PC-9 (cell line): ENCODE measurements at regions not wholly inside any gene's neighbourhood (a gene's known extent, or its start where the extent isn't known, plus 50 kb on each side); places are given as distances from the start of the nearest gene placed in this dataset.

Experiments used
- EZH2 ChIP-seq: fragments of 200-600 bp; sonication (generic); IDR thresholded peaks from 2 replicates; pipeline ENCODE4 v1.8.0; 2017; ENCODE audit warnings: antibody characterized with exemption, low read depth
- TF ChIP-seq, protein P1 (sequence below): fragments of 200-600 bp; sonication (generic); conservative IDR thresholded peaks from 2 replicates; pipeline ENCODE4 v1.6.1; 2017; ENCODE audit warnings: mixed run types, antibody characterized with exemption, mild to moderate bottlenecking, moderate library complexity

DNA sequence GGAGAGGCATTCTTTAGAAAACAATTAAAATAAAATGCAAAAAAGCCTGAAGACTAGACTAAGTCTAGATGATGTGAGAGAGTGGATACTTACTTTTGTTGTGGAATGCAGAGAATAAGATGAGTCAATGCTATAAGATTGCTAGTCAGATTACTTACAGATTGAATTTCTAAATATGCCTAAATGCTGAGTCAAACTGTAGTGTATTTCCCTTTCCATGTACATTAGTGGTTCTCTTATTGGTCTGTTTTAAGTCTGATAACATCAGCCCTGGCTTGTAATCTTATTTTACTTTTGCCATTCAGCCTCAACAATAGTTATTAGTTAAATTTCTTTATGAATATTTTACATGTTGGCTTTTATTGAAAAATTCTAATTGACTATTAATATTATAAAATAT is 702.7 kb downstream of the SOCS6 start:
- TF ChIP-seq, protein P1, sequence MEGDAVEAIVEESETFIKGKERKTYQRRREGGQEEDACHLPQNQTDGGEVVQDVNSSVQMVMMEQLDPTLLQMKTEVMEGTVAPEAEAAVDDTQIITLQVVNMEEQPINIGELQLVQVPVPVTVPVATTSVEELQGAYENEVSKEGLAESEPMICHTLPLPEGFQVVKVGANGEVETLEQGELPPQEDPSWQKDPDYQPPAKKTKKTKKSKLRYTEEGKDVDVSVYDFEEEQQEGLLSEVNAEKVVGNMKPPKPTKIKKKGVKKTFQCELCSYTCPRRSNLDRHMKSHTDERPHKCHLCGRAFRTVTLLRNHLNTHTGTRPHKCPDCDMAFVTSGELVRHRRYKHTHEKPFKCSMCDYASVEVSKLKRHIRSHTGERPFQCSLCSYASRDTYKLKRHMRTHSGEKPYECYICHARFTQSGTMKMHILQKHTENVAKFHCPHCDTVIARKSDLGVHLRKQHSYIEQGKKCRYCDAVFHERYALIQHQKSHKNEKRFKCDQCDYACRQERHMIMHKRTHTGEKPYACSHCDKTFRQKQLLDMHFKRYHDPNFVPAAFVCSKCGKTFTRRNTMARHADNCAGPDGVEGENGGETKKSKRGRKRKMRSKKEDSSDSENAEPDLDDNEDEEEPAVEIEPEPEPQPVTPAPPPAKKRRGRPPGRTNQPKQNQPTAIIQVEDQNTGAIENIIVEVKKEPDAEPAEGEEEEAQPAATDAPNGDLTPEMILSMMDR: no peak
- no peak for TF ChIP-seq EZH2
